ENCODE measurements at regions not wholly inside any gene's neighbourhood (a gene's known extent, or its start where the extent isn't known, plus 50 kb on each side); places are given as distances from the start of the nearest gene placed in this dataset. TPM values are rescaled to one million over a fixed set of nuclear protein-coding genes. Genes with fewer than 3 reads are reported as not detected.

GRCh38 chr1:168365719-168366479, 85.2 kb downstream of the TBX19 start:
- WGBS, 2 donors, result 64 to 65% methylated on average over 9 of the region's 9 CpGs
- Histone ChIP-seq H3K4me1 (no peaks in the 10 kb centered on the region), H3K27me3 (no peaks in the 10 kb centered on the region), H3K27ac (no peak overlapping the region), H3K4me3 (no peak overlapping the region), H3K36me3 (no peaks in the 10 kb centered on the region), H3K9me3 (no peaks in the 10 kb centered on the region)
- DNase-seq (ENCODE audit: low spot score in 2 of 2), result no peak
- no peak for TF ChIP-seq EP300 (IDR thresholded peaks at IDR 0.05)
- no peak for TF ChIP-seq CTCF (IDR thresholded peaks at IDR 0.05)
- no peak for TF ChIP-seq POLR2A (IDR thresholded peaks at IDR 0.05)

Small RNA genes lying in the stretch of these regions (small RNA-seq; reads per million reads assigned to genes)
- not detected for gene MIR557

Measured in tibial nerve (tissue), 4 donors.